ENCODE measurements at regions not wholly inside any gene's neighbourhood (a gene's known extent, or its start where the extent isn't known, plus 50 kb on each side); places are given as distances from the start of the nearest gene placed in this dataset.

GRCh38 chr7:155222573-155222972, 75.1 kb upstream of the INSIG1 start:
- intact Hi-C loops (cut with DNase I) = no loop called here
- H3K27ac ChIP-seq (replicated peaks in 1 of 4) = no peak overlapping the region
- no peaks in the 10 kb centered on the region for H3K4me1 ChIP-seq
- H3K9me3 ChIP-seq = no peaks in the 10 kb centered on the region
- H3K4me3 ChIP-seq = no peak overlapping the region
- no peaks in the 10 kb centered on the region for H3K36me3 ChIP-seq
- peaks cover 0 to 58% (median 0%) of the 10 kb centered on the region in 4 donors for H3K27me3 ChIP-seq
- no peak for DNase-seq (ENCODE audit: extremely low spot score)
- TF ChIP-seq EP300 (IDR thresholded peaks at IDR 0.05) (no peak), CTCF (IDR thresholded peaks at IDR 0.05) (no peak), POLR2AphosphoS5 (IDR thresholded peaks at IDR 0.05) (no peak), POLR2A (IDR thresholded peaks at IDR 0.05; ENCODE audit: low read depth) (no peak)
- 79% methylated on average over 5 of the region's 5 CpGs for WGBS

GRCh38 chr7:155223021-155223420, 74.7 kb upstream of the INSIG1 start:
- Histone ChIP-seq H3K27ac (replicated peaks in 1 of 4) (no peak overlapping the region), H3K9me3 (no peaks in the 10 kb centered on the region), H3K4me1 (no peaks in the 10 kb centered on the region), H3K36me3 (no peaks in the 10 kb centered on the region), H3K4me3 (no peak overlapping the region), H3K27me3 (peaks cover 0 to 57% (median 0%) of the 10 kb centered on the region in 4 donors)
- WGBS = 92% methylated on average over 12 of the region's 12 CpGs
- TF ChIP-seq POLR2AphosphoS5 (IDR thresholded peaks at IDR 0.05) (no peak), CTCF (IDR thresholded peaks at IDR 0.05) (no peak), POLR2A (IDR thresholded peaks at IDR 0.05; ENCODE audit: low read depth) (no peak), EP300 (IDR thresholded peaks at IDR 0.05) (no peak)
- DNase-seq (ENCODE audit: extremely low spot score) = no peak
- intact Hi-C loops (cut with DNase I) = no loop called here

- Histone ChIP-seq H3K4me3 (no peak overlapping the region), H3K27me3 (peaks cover 0 to 52% (median 0%) of the 10 kb centered on the region in 4 donors), H3K4me1 (no peaks in the 10 kb centered on the region), H3K9me3 (no peaks in the 10 kb centered on the region), H3K36me3 (no peaks in the 10 kb centered on the region), H3K27ac (replicated peaks in 1 of 4) (no peak overlapping the region)
- DNase-seq (ENCODE audit: extremely low spot score) = no peak
- 67% methylated on average over 3 of the region's 3 CpGs for WGBS
- intact Hi-C loops (cut with DNase I) = no loop called here
- TF ChIP-seq EP300 (IDR thresholded peaks at IDR 0.05) (no peak), POLR2AphosphoS5 (IDR thresholded peaks at IDR 0.05) (no peak), CTCF (IDR thresholded peaks at IDR 0.05) (no peak), POLR2A (IDR thresholded peaks at IDR 0.05; ENCODE audit: low read depth) (no peak)
Measured at GRCh38 chr7:155223503-155223902, 74.2 kb upstream of the INSIG1 start.

GRCh38 chr7:155224116-155224811, 73.4 kb upstream of the INSIG1 start:
- H3K4me1 ChIP-seq = no peaks in the 10 kb centered on the region
- H3K27ac ChIP-seq (replicated peaks in 1 of 4) = no peak overlapping the region
- H3K9me3 ChIP-seq = no peaks in the 10 kb centered on the region
- no peaks in the 10 kb centered on the region for H3K36me3 ChIP-seq
- intact Hi-C loops (cut with DNase I) = no loop called here
- WGBS = 67% methylated on average over 12 of the region's 12 CpGs
- H3K4me3 ChIP-seq = no peak overlapping the region
- DNase-seq (ENCODE audit: extremely low spot score) = no peak
- no peak for TF ChIP-seq CTCF (IDR thresholded peaks at IDR 0.05)
- TF ChIP-seq POLR2A (IDR thresholded peaks at IDR 0.05; ENCODE audit: low read depth) = no peak
- no peak for TF ChIP-seq POLR2AphosphoS5 (IDR thresholded peaks at IDR 0.05)
- TF ChIP-seq EP300 (IDR thresholded peaks at IDR 0.05) = no peak
- H3K27me3 ChIP-seq = peaks cover 0 to 44% (median 0%) of the 10 kb centered on the region in 4 donors

GRCh38 chr7:155225095-155225494, 72.6 kb upstream of the INSIG1 start:
- intact Hi-C loops (cut with DNase I) = no loop called here
- TF ChIP-seq CTCF (IDR thresholded peaks at IDR 0.05) = no peak
- no peak for TF ChIP-seq EP300 (IDR thresholded peaks at IDR 0.05)
- TF ChIP-seq POLR2AphosphoS5 (IDR thresholded peaks at IDR 0.05) = no peak
- TF ChIP-seq POLR2A (IDR thresholded peaks at IDR 0.05; ENCODE audit: low read depth) = no peak
- Histone ChIP-seq H3K27ac (replicated peaks in 1 of 4) (no peak overlapping the region), H3K4me3 (no peak overlapping the region), H3K27me3 (peaks cover 0 to 39% (median 0%) of the 10 kb centered on the region in 4 donors), H3K9me3 (no peaks in the 10 kb centered on the region), H3K4me1 (no peaks in the 10 kb centered on the region), H3K36me3 (no peaks in the 10 kb centered on the region)
- 97% methylated on average over 11 of the region's 11 CpGs for WGBS
- no peak for DNase-seq (ENCODE audit: extremely low spot score)
